ENCODE measurements at regions not wholly inside any gene's neighbourhood (a gene's known extent, or its start where the extent isn't known, plus 50 kb on each side); places are given as distances from the start of the nearest gene placed in this dataset.

DNA sequence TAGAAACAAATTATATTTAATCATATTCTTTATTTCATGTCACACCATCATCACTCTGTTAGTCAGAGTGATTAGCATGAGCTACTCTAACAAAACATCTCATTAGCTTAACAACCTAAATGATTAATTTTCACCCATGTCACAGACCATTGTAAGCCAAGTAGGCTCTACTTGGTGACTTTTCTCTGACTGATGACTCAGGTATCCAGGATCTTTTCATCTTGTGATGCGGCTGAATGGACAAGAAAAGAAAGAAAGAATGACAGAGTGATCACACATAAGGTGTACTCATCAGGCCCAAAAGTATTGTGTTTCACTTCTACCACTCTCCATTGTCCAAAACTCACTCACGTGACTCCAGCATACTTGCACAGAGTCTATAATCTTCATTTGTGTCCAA, 299.3 kb downstream of the ANXA1 start:
- no peak for DNase-seq (ENCODE audit: low read depth in 2 of 2)

- no peak for DNase-seq (ENCODE audit: low read depth in 2 of 2)
These were observed 308.2 kb downstream of the ANXA1 start for GRCh38 chr9:73459817-73460216.

DNA sequence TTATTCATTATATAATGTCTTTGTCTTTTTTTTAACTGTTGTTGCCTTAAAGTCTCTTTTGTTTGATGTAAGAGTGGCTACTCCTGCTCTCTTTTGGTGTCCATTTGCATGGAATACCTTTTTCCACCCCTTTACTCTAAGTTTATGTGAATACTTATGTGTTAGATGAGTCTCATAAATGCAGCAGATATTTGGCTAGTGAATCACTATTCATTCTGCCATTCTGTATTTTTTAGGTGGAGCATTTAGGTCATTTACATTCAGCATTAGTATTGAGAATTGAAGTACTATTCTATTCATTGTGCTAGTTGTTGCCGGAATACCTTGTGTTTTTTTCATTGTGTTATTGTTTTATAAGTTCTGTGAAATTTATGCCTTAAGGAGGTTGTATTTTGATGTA, 317.1 kb downstream of the ANXA1 start:
- DNase-seq (ENCODE audit: low read depth in 2 of 2), result no peak

GRCh38 chr9:73470766-73471165, 319.1 kb downstream of the ANXA1 start:
- DNase-seq (ENCODE audit: low read depth in 2 of 2), result no peak

DNA sequence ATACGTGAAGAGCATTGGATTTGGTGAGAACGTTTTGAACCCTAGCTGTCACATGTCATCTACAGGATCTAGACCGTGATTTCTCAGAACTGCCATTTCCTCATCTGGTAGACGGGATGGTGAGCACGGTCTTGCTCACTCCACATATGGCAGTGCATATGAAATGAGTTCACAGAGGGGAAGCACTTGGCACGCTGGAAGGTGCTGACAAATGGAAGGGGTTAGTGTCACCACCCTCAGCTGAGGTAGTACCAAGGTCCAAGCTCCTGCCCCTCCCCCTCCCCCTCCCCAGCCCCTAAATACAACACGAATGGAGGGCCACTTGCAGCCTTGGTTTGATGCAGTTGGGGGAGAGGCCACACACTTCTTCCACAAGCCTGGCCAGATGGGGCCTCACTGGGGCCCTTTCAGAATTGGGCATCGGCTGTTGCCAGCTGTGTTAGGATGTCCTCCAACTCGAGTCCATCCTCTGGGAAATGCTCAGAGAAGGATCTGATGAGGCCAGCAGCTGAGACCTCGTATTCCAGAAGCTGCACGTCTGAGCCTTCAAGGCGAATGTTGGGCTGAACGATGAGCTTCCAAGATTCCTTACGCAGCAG, 322.4 kb downstream of the ANXA1 start:
- DNase-seq (ENCODE audit: low read depth in 2 of 2), result no peak

GRCh38 chr9:73474625-73475024, 323.0 kb downstream of the ANXA1 start:
- no peak for DNase-seq (ENCODE audit: low read depth in 2 of 2)

- DNase-seq (ENCODE audit: low read depth in 2 of 2), result no peak
These were observed 343.2 kb downstream of the ANXA1 start for GRCh38 chr9:73494894-73495293.

- DNase-seq (ENCODE audit: low read depth in 2 of 2), result no peak
These were observed 346.1 kb downstream of the ANXA1 start for GRCh38 chr9:73497796-73498195.

DNA sequence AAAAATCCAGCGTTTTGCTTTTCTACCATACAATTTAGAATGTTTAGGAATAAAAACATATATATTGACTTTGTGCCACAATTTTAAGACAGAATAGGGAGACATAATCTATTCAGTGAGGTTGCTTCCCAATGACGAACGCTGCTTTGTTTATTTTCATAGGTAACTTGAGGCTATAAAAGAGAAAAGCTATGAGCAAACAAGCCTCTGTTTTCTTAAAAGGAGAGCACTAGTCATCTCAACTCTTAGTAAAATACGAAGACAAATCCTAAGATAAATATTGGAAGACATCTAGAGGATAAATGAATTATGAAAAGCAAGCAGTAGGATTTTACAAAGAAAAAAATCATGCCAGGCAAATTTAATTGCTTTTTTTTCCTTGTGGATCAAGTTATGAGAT, 363.6 kb downstream of the ANXA1 start:
- DNase-seq (ENCODE audit: low read depth in 2 of 2), result no peak

DNA sequence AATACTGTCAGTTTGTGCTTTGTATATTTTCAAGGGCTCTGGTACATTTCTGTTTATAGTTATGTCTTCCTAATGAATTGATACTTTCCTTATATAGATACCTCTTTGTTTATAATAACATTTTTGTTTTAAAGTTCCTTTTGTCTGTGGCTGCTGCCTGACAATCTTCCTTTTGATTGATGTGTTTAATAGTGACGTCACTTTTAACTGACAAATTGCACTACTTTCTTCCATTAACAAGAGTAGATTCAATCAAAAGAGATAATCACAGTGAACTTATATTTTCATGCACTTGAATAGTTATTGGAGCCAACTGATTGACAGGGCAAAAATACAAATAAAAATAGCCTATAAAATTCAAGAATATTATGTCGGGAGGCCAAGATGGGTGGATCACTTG, 371.7 kb downstream of the ANXA1 start:
- DNase-seq (ENCODE audit: low read depth in 2 of 2), result no peak

GRCh38 chr9:73525350-73525749, 373.7 kb downstream of the ANXA1 start:
- no peak for DNase-seq (ENCODE audit: low read depth in 2 of 2)

- no peak for DNase-seq (ENCODE audit: low read depth in 2 of 2)
These were observed 375.9 kb downstream of the ANXA1 start for GRCh38 chr9:73527521-73527920.

GRCh38 chr9:73528926-73529325, 377.3 kb downstream of the ANXA1 start:
- DNase-seq (ENCODE audit: low read depth in 2 of 2), result no peak

DNA sequence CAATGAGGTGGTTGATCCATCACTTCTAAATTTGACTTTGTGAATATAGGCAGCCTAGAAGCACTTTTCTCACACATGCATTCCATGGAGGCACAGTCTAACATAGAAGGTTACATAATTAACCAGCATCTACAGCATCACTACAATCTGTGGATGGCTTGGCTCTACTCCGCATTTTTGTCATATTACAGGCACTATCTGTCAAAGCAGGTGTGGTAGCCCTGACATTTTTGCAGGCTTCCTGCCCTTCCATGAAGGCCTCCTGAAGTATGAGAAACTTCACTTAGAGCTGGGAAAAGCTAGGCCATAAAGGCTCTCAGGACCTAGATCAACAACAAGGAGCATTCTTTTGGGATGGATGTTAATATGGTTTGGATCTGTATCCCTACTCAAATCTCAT, 378.0 kb downstream of the ANXA1 start:
- DNase-seq (ENCODE audit: low read depth in 2 of 2), result no peak

DNA sequence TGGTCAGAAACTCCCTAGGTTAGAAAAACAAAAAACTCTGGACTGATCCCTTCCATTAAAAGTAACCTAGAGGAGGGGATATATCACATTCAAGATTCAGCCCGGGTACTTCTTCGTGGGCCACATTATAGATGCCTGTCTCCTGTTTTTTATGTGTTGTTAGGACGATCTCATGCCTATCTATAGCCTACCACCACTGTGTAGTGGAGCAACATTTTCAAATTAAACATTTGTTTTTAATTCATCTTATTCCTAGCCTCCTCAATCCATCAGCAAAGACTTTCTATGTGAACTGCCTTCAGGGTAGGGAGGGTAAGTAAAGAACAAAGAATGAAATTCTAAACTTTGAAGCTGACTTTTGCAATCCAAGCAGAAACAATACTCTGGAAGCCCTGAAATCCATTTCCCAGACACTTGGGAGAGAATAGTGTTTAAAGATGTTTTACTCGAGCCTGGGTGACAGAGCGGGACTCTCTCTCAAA, 379.4 kb downstream of the ANXA1 start:
- no peak for DNase-seq (ENCODE audit: low read depth in 2 of 2)

DNA sequence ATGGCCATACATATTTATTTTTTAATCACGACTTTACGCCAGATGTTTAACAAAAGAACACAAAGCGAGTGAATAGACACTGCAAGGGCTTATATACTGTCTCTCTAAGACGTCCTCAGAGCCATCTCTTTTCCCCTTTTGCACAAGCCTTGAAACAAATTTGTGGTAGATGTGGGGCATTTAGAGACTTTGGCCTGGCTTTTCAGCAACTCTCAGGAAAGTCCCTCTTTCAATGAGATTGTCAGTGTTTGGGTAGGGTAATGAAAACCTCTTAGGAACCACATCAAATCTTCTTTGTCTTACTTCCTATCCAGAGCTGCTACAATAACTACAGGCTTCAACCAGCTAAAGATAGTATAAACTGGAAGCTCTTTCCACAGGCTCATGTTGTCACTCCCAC, 380.0 kb downstream of the ANXA1 start:
- DNase-seq (ENCODE audit: low read depth in 2 of 2), result no peak

DNA sequence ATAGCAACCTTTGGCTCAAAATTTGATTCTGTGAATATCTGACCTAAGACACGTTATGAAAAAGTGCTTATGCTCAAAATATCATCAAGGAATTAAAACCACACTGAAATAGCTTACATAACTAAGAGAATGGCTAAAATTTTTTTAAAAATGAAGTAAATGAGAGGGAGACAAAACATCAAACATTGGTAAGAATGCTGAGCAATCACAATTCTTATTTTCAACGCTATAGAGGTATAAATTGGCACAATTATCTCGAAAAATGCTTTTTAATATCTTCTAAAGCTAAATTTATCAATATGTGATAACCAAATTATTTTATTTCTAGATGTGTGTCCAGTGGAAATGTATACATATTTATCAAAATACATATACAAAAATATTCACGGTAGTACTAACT, 381.3 kb downstream of the ANXA1 start:
- DNase-seq (ENCODE audit: low read depth in 2 of 2), result no peak

DNA sequence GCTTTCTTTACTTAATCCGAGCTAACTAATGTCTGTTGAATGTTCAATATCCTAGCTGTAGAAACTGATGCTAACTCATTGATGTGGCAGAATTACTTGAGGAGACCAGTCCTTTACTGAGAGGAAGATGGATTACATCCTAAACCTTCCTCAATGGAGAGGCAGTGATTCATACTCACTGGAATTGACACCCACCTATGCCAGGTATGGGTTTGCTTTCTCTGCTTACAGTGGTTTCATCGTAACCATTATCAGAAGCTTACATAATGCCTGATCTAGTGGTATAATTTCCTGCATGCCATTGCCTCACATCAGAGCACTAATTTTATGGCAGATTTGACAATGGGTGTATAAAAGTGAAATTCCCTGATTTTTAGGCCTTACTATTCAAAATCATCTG, 384.7 kb downstream of the ANXA1 start:
- no peak for DNase-seq (ENCODE audit: low read depth in 2 of 2)

DNA sequence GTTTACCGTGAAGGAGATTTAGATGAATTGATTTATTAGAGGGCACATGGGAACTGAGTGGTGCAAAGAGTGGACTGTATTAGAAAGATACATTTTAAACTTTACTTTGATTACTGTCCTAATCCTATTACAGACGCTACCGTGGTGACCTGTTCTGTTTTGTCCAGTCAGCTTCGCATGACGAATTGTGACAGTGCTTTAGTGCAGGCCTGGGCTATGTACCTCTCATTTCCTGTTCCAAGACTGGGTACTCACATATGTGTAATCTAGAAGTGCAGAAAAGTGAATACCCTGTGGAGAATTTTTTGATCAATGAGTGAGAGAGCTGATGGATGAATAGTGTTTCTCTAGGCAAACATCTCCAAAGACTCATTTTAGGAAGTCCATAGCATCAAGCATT, 385.9 kb downstream of the ANXA1 start:
- DNase-seq (ENCODE audit: low read depth in 2 of 2), result no peak

DNA sequence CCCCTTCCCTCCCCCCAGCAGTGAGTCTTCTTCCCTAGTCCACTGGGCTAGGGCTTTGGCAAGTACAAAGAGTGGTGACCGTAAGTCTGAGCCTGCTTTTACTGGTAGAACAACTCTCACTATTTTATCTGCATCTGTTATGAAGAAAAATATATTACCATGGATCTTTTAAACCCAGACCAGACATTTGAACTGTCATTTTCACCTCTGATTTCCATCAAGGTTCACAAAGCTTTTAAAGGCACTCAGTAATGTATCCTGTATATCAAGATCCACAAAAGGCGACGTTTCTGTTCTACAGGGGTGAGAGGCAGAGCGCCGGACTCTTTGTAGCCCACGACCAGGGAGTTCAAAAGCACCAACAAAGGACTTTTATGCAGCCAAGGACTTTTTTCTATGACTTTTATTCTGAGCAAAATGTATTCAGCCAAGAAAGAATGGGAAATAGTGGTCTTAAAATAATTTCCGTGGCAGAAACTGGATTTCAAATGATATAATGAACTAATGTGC, 388.3 kb downstream of the ANXA1 start:
- DNase-seq (ENCODE audit: low read depth in 2 of 2), result no peak

GRCh38 chr9:73541923-73542322, 390.3 kb downstream of the ANXA1 start:
- DNase-seq (ENCODE audit: low read depth in 2 of 2), result no peak

- no peak for DNase-seq (ENCODE audit: low read depth in 2 of 2)
These were observed 392.1 kb downstream of the ANXA1 start for GRCh38 chr9:73543727-73544126.

DNA sequence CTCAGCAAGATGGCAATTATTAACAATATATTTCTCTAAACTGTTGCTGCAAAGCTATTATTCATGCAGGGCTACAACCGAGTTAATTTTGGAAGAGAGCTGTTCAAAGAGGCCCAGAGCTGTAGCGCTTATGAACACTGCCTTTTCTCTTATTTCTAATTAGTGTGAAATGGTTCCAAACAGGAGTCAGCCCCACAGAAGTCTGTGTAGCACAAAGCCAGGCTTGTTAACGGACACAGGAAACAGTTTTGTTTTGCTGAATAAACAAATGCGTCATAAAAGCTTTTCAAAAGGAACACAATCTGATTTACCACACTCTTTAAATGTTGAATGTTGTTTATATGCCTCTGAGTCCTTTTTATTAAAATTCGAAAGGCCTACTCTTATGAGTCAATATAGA, 396.5 kb downstream of the ANXA1 start:
- no peak for DNase-seq (ENCODE audit: low read depth in 2 of 2)

- no peak for DNase-seq (ENCODE audit: low read depth in 2 of 2)
These were observed 398.3 kb downstream of the ANXA1 start for GRCh38 chr9:73549991-73550390.

Data from stimulated activated CD4-positive, alpha-beta T cell treated with anti-CD3 and anti-CD28 coated beads, Interleukin-1b, Interleukin-23, amount 100 ng/mL, for 4 hours (primary cell).